Glutamatergic neuron (in vitro differentiated cells): ENCODE measurements at regions not wholly inside any gene's neighbourhood (a gene's known extent, or its start where the extent isn't known, plus 50 kb on each side); places are given as distances from the start of the nearest gene placed in this dataset.

Experiments used
- DNase-seq: peaks from one replicate; pipeline ENCODE4 v3.0.0; 2022
- H3K27ac Mint-ChIP-seq: one replicate; pipeline ENCODE4 v1.8.0; 2020; ENCODE audit warnings: mild to moderate bottlenecking, mixed read lengths, inconsistent platforms; ENCODE audit not compliant: unreplicated experiment
- H3K27me3 Mint-ChIP-seq: one replicate; pipeline ENCODE4 v1.8.0; 2020; ENCODE audit warnings: mild to moderate bottlenecking, moderate library complexity, mixed read lengths, inconsistent platforms; ENCODE audit not compliant: unreplicated experiment
- H3K36me3 Mint-ChIP-seq: one replicate; pipeline ENCODE4 v1.8.0; 2020; ENCODE audit warnings: mild to moderate bottlenecking, mixed read lengths, inconsistent platforms; ENCODE audit not compliant: unreplicated experiment
- H3K4me1 Mint-ChIP-seq: one replicate; pipeline ENCODE4 v1.8.0; 2020; ENCODE audit warnings: mild to moderate bottlenecking, low read depth, mixed read lengths, inconsistent platforms; ENCODE audit not compliant: unreplicated experiment
- H3K4me3 Mint-ChIP-seq: one replicate; pipeline ENCODE4 v1.8.0; 2020; ENCODE audit warnings: mild to moderate bottlenecking, mixed read lengths, inconsistent platforms; ENCODE audit not compliant: unreplicated experiment
- H3K9me3 Mint-ChIP-seq: one replicate; pipeline ENCODE4 v1.8.0; 2020; ENCODE audit warnings: mild to moderate bottlenecking, moderate library complexity, mixed read lengths, inconsistent platforms; ENCODE audit not compliant: unreplicated experiment
- TF ChIP-seq, protein P1 (sequence below): fragments of 200-600 bp; sonication (generic); IDR thresholded peaks from one replicate; pipeline ENCODE4 v1.5.0; 2021; ENCODE audit not compliant: partially characterized antibody, unreplicated experiment

DNA sequence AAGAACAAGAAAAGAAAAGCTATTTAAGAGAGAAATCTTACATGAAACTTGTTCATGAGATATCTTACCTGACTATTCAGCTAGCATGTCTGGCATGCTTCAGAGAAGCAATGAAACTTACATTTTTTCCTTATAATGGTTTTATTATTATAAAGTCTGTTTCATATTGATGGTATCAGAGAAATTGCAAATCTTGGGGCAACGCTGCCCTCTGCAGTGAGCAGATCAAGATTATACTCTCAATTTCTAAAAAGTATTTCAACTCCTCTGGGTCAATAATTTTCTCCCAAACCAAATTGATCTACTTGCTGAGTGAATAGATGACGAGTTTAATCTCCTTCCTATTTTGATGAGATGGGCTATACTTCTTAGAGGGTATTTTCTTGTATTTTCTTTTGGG is 235.6 kb downstream of the NUP35 start:
- no peaks in the 10 kb centered on the region for H3K36me3 Mint-ChIP-seq
- no peaks in the 10 kb centered on the region for H3K27me3 Mint-ChIP-seq
- no peak overlapping the region for H3K27ac Mint-ChIP-seq
- TF ChIP-seq, protein P1, sequence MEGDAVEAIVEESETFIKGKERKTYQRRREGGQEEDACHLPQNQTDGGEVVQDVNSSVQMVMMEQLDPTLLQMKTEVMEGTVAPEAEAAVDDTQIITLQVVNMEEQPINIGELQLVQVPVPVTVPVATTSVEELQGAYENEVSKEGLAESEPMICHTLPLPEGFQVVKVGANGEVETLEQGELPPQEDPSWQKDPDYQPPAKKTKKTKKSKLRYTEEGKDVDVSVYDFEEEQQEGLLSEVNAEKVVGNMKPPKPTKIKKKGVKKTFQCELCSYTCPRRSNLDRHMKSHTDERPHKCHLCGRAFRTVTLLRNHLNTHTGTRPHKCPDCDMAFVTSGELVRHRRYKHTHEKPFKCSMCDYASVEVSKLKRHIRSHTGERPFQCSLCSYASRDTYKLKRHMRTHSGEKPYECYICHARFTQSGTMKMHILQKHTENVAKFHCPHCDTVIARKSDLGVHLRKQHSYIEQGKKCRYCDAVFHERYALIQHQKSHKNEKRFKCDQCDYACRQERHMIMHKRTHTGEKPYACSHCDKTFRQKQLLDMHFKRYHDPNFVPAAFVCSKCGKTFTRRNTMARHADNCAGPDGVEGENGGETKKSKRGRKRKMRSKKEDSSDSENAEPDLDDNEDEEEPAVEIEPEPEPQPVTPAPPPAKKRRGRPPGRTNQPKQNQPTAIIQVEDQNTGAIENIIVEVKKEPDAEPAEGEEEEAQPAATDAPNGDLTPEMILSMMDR = no peak
- no peaks in the 10 kb centered on the region for H3K4me1 Mint-ChIP-seq
- no peaks in the 10 kb centered on the region for H3K9me3 Mint-ChIP-seq
- no peak overlapping the region for H3K4me3 Mint-ChIP-seq
- DNase-seq = no peak

DNA sequence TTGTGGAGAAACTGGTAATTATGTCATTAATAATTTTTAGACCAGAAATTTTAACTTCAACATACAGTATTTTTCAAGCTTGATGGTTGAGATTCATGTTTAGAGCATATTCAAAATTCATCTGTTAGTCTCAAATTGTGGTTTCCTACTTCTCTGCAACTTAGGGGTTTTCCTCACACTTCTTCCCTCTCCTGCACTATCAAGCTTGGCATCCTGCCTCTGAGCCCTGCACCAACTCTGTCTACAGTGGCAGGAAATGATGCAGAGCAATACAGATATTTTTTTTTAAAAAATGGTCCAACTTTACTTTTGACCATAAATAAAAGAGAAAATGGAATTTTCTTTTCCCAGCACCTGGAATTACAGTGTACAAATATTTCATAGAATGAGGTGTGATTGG is 247.3 kb downstream of the NUP35 start:
- no peak for DNase-seq
- H3K4me3 Mint-ChIP-seq = no peak overlapping the region
- TF ChIP-seq, protein P1 = no peak
- peaks cover 3% of the 10 kb centered on the region for H3K4me1 Mint-ChIP-seq
- H3K9me3 Mint-ChIP-seq = no peaks in the 10 kb centered on the region
- no peak overlapping the region for H3K27ac Mint-ChIP-seq
- no peaks in the 10 kb centered on the region for H3K36me3 Mint-ChIP-seq
- H3K27me3 Mint-ChIP-seq = no peaks in the 10 kb centered on the region

DNA sequence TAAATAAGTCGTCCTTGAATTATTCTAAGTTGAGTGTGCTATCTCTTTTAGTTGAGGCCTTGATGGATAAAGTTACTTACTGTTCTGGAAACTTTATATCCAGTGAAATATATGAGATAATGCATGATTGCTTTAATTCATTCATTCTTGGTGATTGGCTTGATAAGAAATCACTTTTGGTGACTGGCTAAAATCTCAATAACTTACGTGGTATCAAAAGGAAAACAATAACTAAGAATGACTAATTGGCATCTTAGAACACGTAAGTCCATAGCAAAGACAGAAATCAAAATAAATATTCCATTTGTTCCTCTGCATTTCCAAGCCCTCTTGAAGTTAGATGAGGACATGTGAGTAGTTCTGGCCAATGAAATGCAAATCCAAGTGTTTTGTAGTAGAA is 251.6 kb downstream of the NUP35 start:
- H3K27me3 Mint-ChIP-seq = no peaks in the 10 kb centered on the region
- H3K9me3 Mint-ChIP-seq = no peaks in the 10 kb centered on the region
- no peaks in the 10 kb centered on the region for H3K36me3 Mint-ChIP-seq
- no peak overlapping the region for H3K4me3 Mint-ChIP-seq
- H3K4me1 Mint-ChIP-seq = no peaks in the 10 kb centered on the region
- no peak for DNase-seq
- TF ChIP-seq, protein P1 = no peak
- H3K27ac Mint-ChIP-seq = no peak overlapping the region

DNA sequence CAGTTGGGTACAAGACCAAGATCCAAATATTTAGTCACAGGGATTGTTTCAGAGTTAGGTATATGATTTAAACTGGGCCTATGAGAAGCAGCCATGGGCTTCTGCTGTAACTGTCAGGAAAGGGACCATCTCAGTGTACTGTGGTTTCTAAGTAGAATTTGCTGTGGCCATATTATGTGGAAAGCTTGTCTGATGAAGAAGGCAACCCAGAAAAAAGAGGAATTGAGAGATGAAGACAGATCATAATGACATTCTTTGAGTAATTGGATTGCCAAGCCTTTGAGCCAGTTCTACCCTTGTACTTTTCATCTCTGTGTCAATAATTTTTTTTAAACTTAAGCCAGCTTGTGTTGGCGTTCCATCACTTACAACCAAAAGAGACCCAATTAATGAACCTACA is 259.6 kb downstream of the NUP35 start:
- Mint-ChIP-seq H3K4me1 (no peaks in the 10 kb centered on the region), H3K27ac (no peak overlapping the region), H3K9me3 (peaks cover 3% of the 10 kb centered on the region), H3K4me3 (no peak overlapping the region), H3K36me3 (peaks cover 14% of the 10 kb centered on the region), H3K27me3 (no peaks in the 10 kb centered on the region)
- TF ChIP-seq, protein P1 = no peak
- DNase-seq = no peak

DNA sequence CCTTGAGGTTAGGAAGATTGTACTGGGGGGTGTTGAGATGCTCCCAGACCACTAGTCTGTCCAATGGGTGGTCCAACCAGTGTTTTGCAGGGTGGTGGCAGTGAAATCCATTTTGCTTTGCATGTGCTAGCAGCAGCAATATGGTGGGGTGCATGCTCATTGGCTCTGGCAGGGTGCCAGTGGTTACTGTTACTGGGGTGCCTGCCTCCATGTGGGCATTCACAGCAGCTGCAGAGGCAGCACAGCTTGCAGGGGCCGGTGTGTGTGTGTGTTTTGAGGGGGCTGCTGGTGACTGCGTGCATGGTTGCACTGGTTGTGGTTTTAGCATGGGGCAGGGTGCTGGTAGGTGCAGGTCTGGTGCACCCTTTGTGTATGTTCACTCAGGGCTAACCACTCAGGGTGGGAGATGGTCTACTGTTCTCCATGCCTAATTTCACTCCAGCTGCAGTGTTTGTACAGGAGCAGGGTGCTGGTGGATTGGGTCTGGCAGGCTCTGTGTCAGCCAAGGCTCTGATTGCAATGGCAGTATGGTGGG is 265.4 kb downstream of the NUP35 start:
- TF ChIP-seq, protein P1 = no peak
- DNase-seq = no peak
- H3K4me1 Mint-ChIP-seq = no peaks in the 10 kb centered on the region
- H3K36me3 Mint-ChIP-seq = peaks cover 14% of the 10 kb centered on the region
- peaks cover 2% of the 10 kb centered on the region for H3K27me3 Mint-ChIP-seq
- peaks cover 3% of the 10 kb centered on the region for H3K9me3 Mint-ChIP-seq
- H3K4me3 Mint-ChIP-seq = no peak overlapping the region
- H3K27ac Mint-ChIP-seq = no peak overlapping the region
